OCI-LY3 (cell line): ENCODE measurements at regions not wholly inside any gene's neighbourhood (a gene's known extent, or its start where the extent isn't known, plus 50 kb on each side); places are given as distances from the start of the nearest gene placed in this dataset.

ENCODE experiments used
- CTCF ChIP-seq: fragments of 200-600, 300-600 bp; sonication (generic); IDR thresholded peaks from 2 replicates; pipeline ENCODE4 v1.5.1; 2014; ENCODE audit warnings: antibody characterized with exemption, low read length, low read depth
- EZH2phosphoT487 ChIP-seq: fragments of 200-600 bp; shearing (Covaris generic); IDR thresholded peaks from 2 replicates; pipeline ENCODE4 v1.6.1; 2018; ENCODE audit warnings: antibody characterized with exemption, mixed run types, low read depth

- TF ChIP-seq CTCF = no peak
- TF ChIP-seq EZH2phosphoT487 = no peak
Observed at GRCh38 chr13:59363947-59364346, 799.8 kb downstream of the DIAPH3 start.
